ENCODE measurements at regions not wholly inside any gene's neighbourhood (a gene's known extent, or its start where the extent isn't known, plus 50 kb on each side); places are given as distances from the start of the nearest gene placed in this dataset.

DNA sequence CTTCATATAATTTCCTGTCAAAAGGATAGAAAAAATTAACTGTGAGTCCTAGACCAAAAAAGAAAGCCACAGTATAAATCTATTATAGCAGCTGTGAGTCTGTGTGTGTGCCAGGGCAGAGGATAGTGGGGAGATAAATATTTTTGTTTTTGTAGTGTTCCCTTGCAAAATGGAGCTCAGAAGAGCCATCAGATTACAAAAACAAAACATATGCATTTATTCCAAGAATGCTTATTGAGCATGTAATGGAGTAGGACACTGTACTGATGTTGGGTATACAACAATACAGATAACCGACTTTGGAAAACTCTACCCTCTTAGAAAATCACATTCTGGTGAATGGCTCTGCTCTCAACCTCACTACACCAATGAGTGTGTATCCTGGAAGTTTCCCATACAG, 111.0 kb downstream of the DMAC1 start:
- TF ChIP-seq, protein P1, sequence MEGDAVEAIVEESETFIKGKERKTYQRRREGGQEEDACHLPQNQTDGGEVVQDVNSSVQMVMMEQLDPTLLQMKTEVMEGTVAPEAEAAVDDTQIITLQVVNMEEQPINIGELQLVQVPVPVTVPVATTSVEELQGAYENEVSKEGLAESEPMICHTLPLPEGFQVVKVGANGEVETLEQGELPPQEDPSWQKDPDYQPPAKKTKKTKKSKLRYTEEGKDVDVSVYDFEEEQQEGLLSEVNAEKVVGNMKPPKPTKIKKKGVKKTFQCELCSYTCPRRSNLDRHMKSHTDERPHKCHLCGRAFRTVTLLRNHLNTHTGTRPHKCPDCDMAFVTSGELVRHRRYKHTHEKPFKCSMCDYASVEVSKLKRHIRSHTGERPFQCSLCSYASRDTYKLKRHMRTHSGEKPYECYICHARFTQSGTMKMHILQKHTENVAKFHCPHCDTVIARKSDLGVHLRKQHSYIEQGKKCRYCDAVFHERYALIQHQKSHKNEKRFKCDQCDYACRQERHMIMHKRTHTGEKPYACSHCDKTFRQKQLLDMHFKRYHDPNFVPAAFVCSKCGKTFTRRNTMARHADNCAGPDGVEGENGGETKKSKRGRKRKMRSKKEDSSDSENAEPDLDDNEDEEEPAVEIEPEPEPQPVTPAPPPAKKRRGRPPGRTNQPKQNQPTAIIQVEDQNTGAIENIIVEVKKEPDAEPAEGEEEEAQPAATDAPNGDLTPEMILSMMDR (IDR thresholded peaks at IDR 0.05; ENCODE audit: insufficient read depth, low read length, poor library complexity, severe bottlenecking), result no peak
- TF ChIP-seq EZH2phosphoT487 (conservative IDR thresholded peaks at IDR 0.05; ENCODE audit: low read length), result no peak

Data from SU-DHL-6 (cell line).